Kidney epithelial cell (primary cell): ENCODE measurements at regions not wholly inside any gene's neighbourhood (a gene's known extent, or its start where the extent isn't known, plus 50 kb on each side); places are given as distances from the start of the nearest gene placed in this dataset.

Experiments
- DNase-seq: peaks from one replicate; pipeline ENCODE4 v3.0.0-alpha.2; 2010; ENCODE audit warnings: low read depth
- H3K27me3 ChIP-seq: 2 replicates; pipeline ENCODE4 v1.6.0; 2011; ENCODE audit warnings: low read length; ENCODE audit not compliant: control insufficient read depth, insufficient read depth
- H3K36me3 ChIP-seq: 2 replicates; pipeline ENCODE4 v1.5.1; 2011; ENCODE audit warnings: low read length; ENCODE audit not compliant: control insufficient read depth, insufficient read depth
- H3K4me3 ChIP-seq: 2 replicates; pipeline ENCODE4 v1.5.1; 2011; ENCODE audit warnings: low read depth, mild to moderate bottlenecking, control low read depth, low read length
- CTCF ChIP-seq: IDR thresholded peaks from 2 replicates; pipeline ENCODE4 v1.5.1; 2011; ENCODE audit warnings: mild to moderate bottlenecking, moderate library complexity, low read length, control low read depth, inconsistent platforms; ENCODE audit not compliant: insufficient read depth, poor library complexity, severe bottlenecking

DNA sequence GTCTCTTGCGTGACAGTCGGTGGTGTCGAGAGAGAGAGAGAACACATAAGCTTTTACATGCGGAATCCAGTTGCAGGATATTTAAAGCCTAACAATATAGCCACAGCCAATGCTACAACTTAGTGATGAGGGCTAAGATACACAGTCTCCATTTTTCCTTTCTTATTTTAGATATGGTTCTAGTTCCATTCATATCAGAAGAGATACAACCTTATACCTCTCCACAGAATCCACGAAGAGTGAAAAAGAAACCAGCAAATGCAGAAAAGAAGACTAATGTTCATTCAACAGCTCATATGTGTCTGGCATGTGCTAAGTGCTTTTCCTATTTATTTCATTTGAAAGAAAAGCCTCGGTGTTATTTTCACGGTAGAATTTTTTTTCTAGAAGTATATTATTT, 249.0 kb upstream of the SLITRK1 start:
- DNase-seq = no peak
- Histone ChIP-seq H3K4me3 (no peak overlapping the region), H3K36me3 (no peaks in the 10 kb centered on the region), H3K27me3 (no peaks in the 10 kb centered on the region)
- TF ChIP-seq CTCF = no peak

DNA sequence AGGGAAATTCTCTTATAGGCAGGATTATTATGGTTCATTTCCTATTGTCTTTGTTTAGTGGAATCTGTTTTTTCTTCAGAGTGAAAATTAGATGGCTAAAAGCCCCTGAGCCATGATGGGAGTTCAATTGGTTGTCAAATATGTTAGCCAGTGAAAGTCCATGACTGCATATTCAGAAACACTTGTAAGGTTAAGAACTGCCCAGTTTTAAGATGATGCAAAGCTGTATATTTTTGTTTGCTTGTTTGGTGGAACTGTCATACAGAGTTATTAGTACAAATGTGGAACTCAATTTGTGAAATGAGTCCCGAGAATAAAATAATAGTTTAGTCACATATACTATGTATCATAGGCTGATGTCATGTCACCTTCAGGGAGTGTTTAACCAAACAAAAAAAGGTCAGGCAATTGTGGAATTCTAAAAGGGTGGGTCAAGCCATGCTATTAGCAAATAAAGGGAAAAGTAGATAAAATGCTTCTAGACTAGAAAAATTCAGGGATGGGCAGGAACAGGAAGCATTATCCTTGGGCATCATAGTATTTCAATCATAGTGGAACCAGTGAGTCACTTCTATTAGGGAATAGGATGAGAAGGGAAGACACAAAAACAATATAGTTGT, 248.3 kb upstream of the SLITRK1 start:
- H3K36me3 ChIP-seq = no peaks in the 10 kb centered on the region
- no peak for DNase-seq
- no peaks in the 10 kb centered on the region for H3K27me3 ChIP-seq
- no peak for TF ChIP-seq CTCF
- no peak overlapping the region for H3K4me3 ChIP-seq

DNA sequence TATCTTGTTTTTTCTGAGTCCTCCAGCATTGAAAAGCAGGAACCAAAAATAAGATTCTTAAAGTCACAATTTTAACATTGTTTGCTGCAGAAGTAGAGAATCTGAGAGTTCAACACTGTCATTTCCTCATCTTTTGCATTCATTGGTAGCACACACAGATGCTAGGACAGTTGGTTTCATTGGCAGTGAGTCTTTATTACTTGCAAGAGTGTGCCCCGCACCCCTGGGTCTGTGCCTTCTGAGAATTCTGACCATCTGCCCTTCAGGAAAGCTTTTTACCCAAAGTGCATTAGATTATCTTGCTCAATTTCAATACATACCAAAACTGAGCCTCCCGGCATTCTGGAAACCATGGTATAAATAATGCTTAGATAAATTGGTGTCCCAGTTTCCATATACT, 247.7 kb upstream of the SLITRK1 start:
- no peaks in the 10 kb centered on the region for H3K27me3 ChIP-seq
- DNase-seq = no peak
- no peak overlapping the region for H3K4me3 ChIP-seq
- no peaks in the 10 kb centered on the region for H3K36me3 ChIP-seq
- TF ChIP-seq CTCF = no peak

GRCh38 chr13:84127597-84128128, 245.4 kb upstream of the SLITRK1 start:
- H3K4me3 ChIP-seq = no peak overlapping the region
- no peak for TF ChIP-seq CTCF
- DNase-seq = no peak
- H3K27me3 ChIP-seq = no peaks in the 10 kb centered on the region
- no peaks in the 10 kb centered on the region for H3K36me3 ChIP-seq

- H3K4me3 ChIP-seq = no peak overlapping the region
- no peak for DNase-seq
- no peak for TF ChIP-seq CTCF
- H3K36me3 ChIP-seq = no peaks in the 10 kb centered on the region
- H3K27me3 ChIP-seq = no peaks in the 10 kb centered on the region
Measured at GRCh38 chr13:84126671-84127171, 244.4 kb upstream of the SLITRK1 start.

DNA sequence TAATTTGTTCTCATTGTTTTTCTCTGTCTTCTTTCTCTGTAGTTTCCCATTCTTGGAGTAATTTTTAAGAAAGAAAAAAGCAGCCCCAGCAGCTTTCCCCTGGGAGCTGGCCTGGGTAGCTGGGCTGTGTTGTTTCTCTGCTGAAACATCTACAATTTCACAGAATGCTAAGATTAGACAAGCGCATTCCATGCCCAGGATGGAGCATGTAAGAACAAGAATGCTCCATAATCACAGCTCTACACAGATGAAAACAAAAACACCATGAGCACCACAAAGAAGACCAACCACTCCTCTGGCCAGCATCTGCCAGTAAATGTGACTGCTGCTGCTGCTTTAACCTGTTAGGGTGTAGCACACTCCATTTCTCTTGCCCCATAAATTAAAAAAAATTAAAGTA, 239.2 kb upstream of the SLITRK1 start:
- no peaks in the 10 kb centered on the region for H3K27me3 ChIP-seq
- no peak for DNase-seq

More for the DNA sequence above, 239.2 kb upstream of the SLITRK1 start:
- TF ChIP-seq CTCF = no peak
- H3K4me3 ChIP-seq = no peak overlapping the region
- no peaks in the 10 kb centered on the region for H3K36me3 ChIP-seq
